Breast epithelium (tissue), 3 donors: ENCODE measurements at regions not wholly inside any gene's neighbourhood (a gene's known extent, or its start where the extent isn't known, plus 50 kb on each side); places are given as distances from the start of the nearest gene placed in this dataset.

Experiments used
- POLR2A ChIP-seq: fragments of 450-650 bp; IDR thresholded peaks from one replicate; pipeline ENCODE4 v1.6.1; 2016; ENCODE audit warnings: antibody characterized with exemption, mild to moderate bottlenecking, moderate library complexity
- POLR2AphosphoS5 ChIP-seq, 3 donors: sonication (generic); formaldehyde crosslinking; IDR thresholded peaks; one replicate each; pipeline ENCODE4 v1.6.1; 2017; ENCODE audit warnings: antibody characterized with exemption in 3 of 3
- TF ChIP-seq, protein P1 (sequence below), 3 donors: fragments of 450-650 bp; IDR thresholded peaks; one replicate each; pipeline ENCODE4 v1.5.1; 2016 to 2017; ENCODE audit warnings: antibody characterized with exemption in 3 of 3, mild to moderate bottlenecking in 3 of 3, moderate library complexity in 3 of 3

DNA sequence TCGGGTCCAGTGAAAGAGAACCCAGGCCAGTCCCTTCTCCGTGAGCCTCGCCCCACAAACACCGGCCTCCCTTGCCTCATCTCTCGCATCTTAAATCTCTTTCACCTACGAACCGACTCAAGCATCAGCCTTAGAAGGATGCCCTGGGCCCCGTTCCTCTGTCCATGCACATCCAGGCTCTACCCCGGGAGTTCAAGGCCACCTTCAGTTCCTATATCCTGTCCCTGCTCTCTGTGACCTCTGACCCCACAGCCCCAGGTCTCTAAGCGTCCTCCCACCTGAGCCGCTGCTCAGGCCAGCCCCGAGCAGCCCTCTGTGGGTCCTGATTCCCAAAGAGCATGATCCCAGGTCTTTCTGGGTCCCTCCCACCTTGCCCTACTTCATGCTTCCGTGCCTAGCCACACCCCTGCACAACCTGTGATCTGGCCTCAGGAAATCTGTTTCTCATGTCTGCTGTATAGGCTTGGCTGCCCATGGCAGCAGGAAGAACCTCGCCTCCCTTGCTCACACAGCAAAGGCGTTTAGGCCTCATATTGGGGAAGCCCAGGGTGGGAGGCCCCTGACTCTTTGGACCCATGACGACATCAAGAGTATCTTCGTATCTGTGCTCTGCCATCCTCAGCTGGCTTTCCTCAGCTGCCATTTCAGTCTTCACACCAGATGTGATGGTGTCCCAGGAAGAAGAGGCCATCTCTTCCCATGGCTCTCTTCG lies 77.5 kb upstream of the SEPTIN5 start:
- TF ChIP-seq, protein P1, sequence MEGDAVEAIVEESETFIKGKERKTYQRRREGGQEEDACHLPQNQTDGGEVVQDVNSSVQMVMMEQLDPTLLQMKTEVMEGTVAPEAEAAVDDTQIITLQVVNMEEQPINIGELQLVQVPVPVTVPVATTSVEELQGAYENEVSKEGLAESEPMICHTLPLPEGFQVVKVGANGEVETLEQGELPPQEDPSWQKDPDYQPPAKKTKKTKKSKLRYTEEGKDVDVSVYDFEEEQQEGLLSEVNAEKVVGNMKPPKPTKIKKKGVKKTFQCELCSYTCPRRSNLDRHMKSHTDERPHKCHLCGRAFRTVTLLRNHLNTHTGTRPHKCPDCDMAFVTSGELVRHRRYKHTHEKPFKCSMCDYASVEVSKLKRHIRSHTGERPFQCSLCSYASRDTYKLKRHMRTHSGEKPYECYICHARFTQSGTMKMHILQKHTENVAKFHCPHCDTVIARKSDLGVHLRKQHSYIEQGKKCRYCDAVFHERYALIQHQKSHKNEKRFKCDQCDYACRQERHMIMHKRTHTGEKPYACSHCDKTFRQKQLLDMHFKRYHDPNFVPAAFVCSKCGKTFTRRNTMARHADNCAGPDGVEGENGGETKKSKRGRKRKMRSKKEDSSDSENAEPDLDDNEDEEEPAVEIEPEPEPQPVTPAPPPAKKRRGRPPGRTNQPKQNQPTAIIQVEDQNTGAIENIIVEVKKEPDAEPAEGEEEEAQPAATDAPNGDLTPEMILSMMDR (IDR thresholded peaks at IDR 0.05), result no peak
- no peak for TF ChIP-seq POLR2A
- TF ChIP-seq POLR2AphosphoS5 (IDR thresholded peaks at IDR 0.05), result no peak
